IgD-negative memory B cell (primary cell): ENCODE measurements at regions not wholly inside any gene's neighbourhood (a gene's known extent, or its start where the extent isn't known, plus 50 kb on each side); places are given as distances from the start of the nearest gene placed in this dataset.

Experiments
- H3K27ac Mint-ChIP-seq, 3 donors: one replicate each; pipeline ENCODE4 v1.8.0; 2020 to 2022; ENCODE audit warnings: mild to moderate bottlenecking in 3 of 3, mixed read lengths in 3 of 3, moderate library complexity in 1 of 3
- H3K27me3 Mint-ChIP-seq: one replicate; pipeline ENCODE4 v1.8.0; 2021; ENCODE audit warnings: mixed read lengths
- H3K36me3 Mint-ChIP-seq: one replicate; pipeline ENCODE4 v1.8.0; 2020; ENCODE audit warnings: mild to moderate bottlenecking, mixed read lengths
- H3K4me1 Mint-ChIP-seq, 3 donors: one replicate each; pipeline ENCODE4 v1.8.0; 2020 to 2022; ENCODE audit warnings: mixed read lengths in 3 of 3, mild to moderate bottlenecking in 1 of 3
- H3K4me3 Mint-ChIP-seq, 4 donors: one replicate each; pipeline ENCODE4 v1.8.0; 2020 to 2022; ENCODE audit warnings: mild to moderate bottlenecking in 4 of 4, mixed read lengths in 4 of 4, moderate library complexity in 3 of 4
- H3K9me3 Mint-ChIP-seq, 3 donors: one replicate each; pipeline ENCODE4 v1.8.0; 2020 to 2021; ENCODE audit warnings: mixed read lengths in 3 of 3, mild to moderate bottlenecking in 1 of 3

GRCh38 chr4:71841336-71841735 is 57.5 kb upstream of the GC start:
- H3K36me3 Mint-ChIP-seq: no peaks in the 10 kb centered on the region
- no peak overlapping the region for H3K4me3 Mint-ChIP-seq
- no peaks in the 10 kb centered on the region for H3K27me3 Mint-ChIP-seq
- H3K9me3 Mint-ChIP-seq: peaks cover 0 to 2% (median 0%) of the 10 kb centered on the region in 3 donors
- H3K4me1 Mint-ChIP-seq: no peaks in the 10 kb centered on the region
- H3K27ac Mint-ChIP-seq: no peak overlapping the region

GRCh38 chr4:71847300-71847699 is 63.4 kb upstream of the GC start:
- Mint-ChIP-seq H3K27me3 (no peaks in the 10 kb centered on the region), H3K4me1 (no peaks in the 10 kb centered on the region), H3K4me3 (no peak overlapping the region), H3K9me3 (peaks cover 0 to 3% (median 1%) of the 10 kb centered on the region in 3 donors), H3K36me3 (no peaks in the 10 kb centered on the region), H3K27ac (no peak overlapping the region)

- peaks cover 0 to 1% (median 0%) of the 10 kb centered on the region in 3 donors for H3K9me3 Mint-ChIP-seq
- peak overlapping the region in 1 of 4 donors; percentile 1 for H3K4me3 Mint-ChIP-seq
- no peak overlapping the region for H3K27ac Mint-ChIP-seq
- no peaks in the 10 kb centered on the region for H3K4me1 Mint-ChIP-seq
- H3K27me3 Mint-ChIP-seq: no peaks in the 10 kb centered on the region
- no peaks in the 10 kb centered on the region for H3K36me3 Mint-ChIP-seq
Measured at GRCh38 chr4:71855944-71856343, 72.1 kb upstream of the GC start.

- H3K27ac Mint-ChIP-seq: no peak overlapping the region
- H3K4me3 Mint-ChIP-seq: no peak overlapping the region
- H3K36me3 Mint-ChIP-seq: no peaks in the 10 kb centered on the region
- peaks cover 0 to 1% (median under 1%) of the 10 kb centered on the region in 3 donors for H3K9me3 Mint-ChIP-seq
- H3K27me3 Mint-ChIP-seq: no peaks in the 10 kb centered on the region
- H3K4me1 Mint-ChIP-seq: no peaks in the 10 kb centered on the region
Measured at GRCh38 chr4:71857713-71858451, 74.0 kb upstream of the GC start.

- H3K27ac Mint-ChIP-seq: no peak overlapping the region
- no peaks in the 10 kb centered on the region for H3K27me3 Mint-ChIP-seq
- H3K4me1 Mint-ChIP-seq: no peaks in the 10 kb centered on the region
- peaks cover 4 to 6% (median 6%) of the 10 kb centered on the region in 3 donors for H3K9me3 Mint-ChIP-seq
- no peak overlapping the region for H3K4me3 Mint-ChIP-seq
- no peaks in the 10 kb centered on the region for H3K36me3 Mint-ChIP-seq
Measured at GRCh38 chr4:71860643-71861042, 76.8 kb upstream of the GC start.

GRCh38 chr4:71862315-71862714 is 78.4 kb upstream of the GC start:
- H3K9me3 Mint-ChIP-seq: peaks cover 4 to 7% (median 6%) of the 10 kb centered on the region in 3 donors
- no peaks in the 10 kb centered on the region for H3K4me1 Mint-ChIP-seq
- H3K27ac Mint-ChIP-seq: no peak overlapping the region
- no peaks in the 10 kb centered on the region for H3K36me3 Mint-ChIP-seq
- H3K27me3 Mint-ChIP-seq: no peaks in the 10 kb centered on the region
- H3K4me3 Mint-ChIP-seq: no peak overlapping the region

GRCh38 chr4:71863457-71863856 is 79.6 kb upstream of the GC start:
- Mint-ChIP-seq H3K27me3 (no peaks in the 10 kb centered on the region), H3K36me3 (no peaks in the 10 kb centered on the region), H3K4me1 (no peaks in the 10 kb centered on the region), H3K9me3 (peaks cover 4 to 7% (median 6%) of the 10 kb centered on the region in 3 donors), H3K27ac (no peak overlapping the region), H3K4me3 (no peak overlapping the region)

GRCh38 chr4:71864380-71864779 is 80.5 kb upstream of the GC start:
- H3K9me3 Mint-ChIP-seq: peaks cover 4 to 7% (median 6%) of the 10 kb centered on the region in 3 donors
- H3K27ac Mint-ChIP-seq: no peak overlapping the region
- H3K4me1 Mint-ChIP-seq: no peaks in the 10 kb centered on the region
- no peaks in the 10 kb centered on the region for H3K36me3 Mint-ChIP-seq
- no peaks in the 10 kb centered on the region for H3K27me3 Mint-ChIP-seq
- no peak overlapping the region for H3K4me3 Mint-ChIP-seq

- peaks cover 4 to 6% (median 6%) of the 10 kb centered on the region in 3 donors for H3K9me3 Mint-ChIP-seq
- no peak overlapping the region for H3K27ac Mint-ChIP-seq
- no peaks in the 10 kb centered on the region for H3K27me3 Mint-ChIP-seq
- H3K4me1 Mint-ChIP-seq: no peaks in the 10 kb centered on the region
- no peaks in the 10 kb centered on the region for H3K36me3 Mint-ChIP-seq
- H3K4me3 Mint-ChIP-seq: peak overlapping the region in 1 of 4 donors; percentile 27
Measured at GRCh38 chr4:71866212-71866885, 82.5 kb upstream of the GC start.

- H3K4me1 Mint-ChIP-seq: no peaks in the 10 kb centered on the region
- no peaks in the 10 kb centered on the region for H3K36me3 Mint-ChIP-seq
- no peak overlapping the region for H3K4me3 Mint-ChIP-seq
- no peaks in the 10 kb centered on the region for H3K27me3 Mint-ChIP-seq
- no peak overlapping the region for H3K27ac Mint-ChIP-seq
- peaks cover 6 to 8% (median 7%) of the 10 kb centered on the region in 3 donors for H3K9me3 Mint-ChIP-seq
Measured at GRCh38 chr4:71867598-71867997, 83.7 kb upstream of the GC start.

- Mint-ChIP-seq H3K9me3 (peaks cover under 1 to 4% (median 4%) of the 10 kb centered on the region in 3 donors), H3K27ac (no peak overlapping the region), H3K27me3 (no peaks in the 10 kb centered on the region), H3K4me1 (no peaks in the 10 kb centered on the region), H3K36me3 (no peaks in the 10 kb centered on the region), H3K4me3 (no peak overlapping the region)
Measured at GRCh38 chr4:71870456-71870855, 86.6 kb upstream of the GC start.

- no peaks in the 10 kb centered on the region for H3K4me1 Mint-ChIP-seq
- no peak overlapping the region for H3K27ac Mint-ChIP-seq
- no peak overlapping the region for H3K4me3 Mint-ChIP-seq
- H3K9me3 Mint-ChIP-seq: peaks cover 0 to 4% (median 3%) of the 10 kb centered on the region in 3 donors
- H3K36me3 Mint-ChIP-seq: no peaks in the 10 kb centered on the region
- no peaks in the 10 kb centered on the region for H3K27me3 Mint-ChIP-seq
Measured at GRCh38 chr4:71872221-71872620, 88.3 kb upstream of the GC start.

- Mint-ChIP-seq H3K4me1 (no peaks in the 10 kb centered on the region), H3K27ac (no peak overlapping the region), H3K4me3 (no peak overlapping the region), H3K27me3 (no peaks in the 10 kb centered on the region), H3K9me3 (peaks cover 0 to 4% (median 3%) of the 10 kb centered on the region in 3 donors), H3K36me3 (no peaks in the 10 kb centered on the region)
Measured at GRCh38 chr4:71872767-71873415, 89.0 kb upstream of the GC start.

GRCh38 chr4:71878376-71878775 is 94.5 kb upstream of the GC start:
- Mint-ChIP-seq H3K9me3 (peaks cover 0 to 2% (median 0%) of the 10 kb centered on the region in 3 donors), H3K4me1 (no peaks in the 10 kb centered on the region), H3K36me3 (no peaks in the 10 kb centered on the region), H3K27ac (no peak overlapping the region), H3K27me3 (no peaks in the 10 kb centered on the region), H3K4me3 (no peak overlapping the region)

GRCh38 chr4:71882113-71882841 is 98.4 kb upstream of the GC start:
- peaks cover 0 to 2% (median 2%) of the 10 kb centered on the region in 3 donors for H3K9me3 Mint-ChIP-seq
- H3K27ac Mint-ChIP-seq: no peak overlapping the region
- no peaks in the 10 kb centered on the region for H3K4me1 Mint-ChIP-seq
- H3K36me3 Mint-ChIP-seq: no peaks in the 10 kb centered on the region
- H3K4me3 Mint-ChIP-seq: no peak overlapping the region
- H3K27me3 Mint-ChIP-seq: no peaks in the 10 kb centered on the region
